Subcutaneous abdominal adipose tissue (tissue), 5 donors: ENCODE measurements at regions not wholly inside any gene's neighbourhood (a gene's known extent, or its start where the extent isn't known, plus 50 kb on each side); places are given as distances from the start of the nearest gene placed in this dataset.
"Not testable (repeated sequence)": the region's sequence is repeated elsewhere in the genome, so short reads cannot be mapped to it uniquely, and the experiment has no call there.

Experiments
- H3K27ac ChIP-seq: one replicate; pipeline ENCODE4 v1.7.0; 2013; ENCODE audit warnings: low read depth, mild to moderate bottlenecking, inconsistent platforms, low read length, moderate library complexity
- H3K27me3 ChIP-seq, 5 donors: one replicate each; pipeline ENCODE4 v1.7.0; 2013; ENCODE audit warnings: low read length in 5 of 5, inconsistent platforms in 1 of 5; ENCODE audit not compliant: control insufficient read depth in 5 of 5, insufficient read depth in 4 of 5
- H3K36me3 ChIP-seq, 5 donors: one replicate each; pipeline ENCODE4 v1.7.0; 2013; ENCODE audit warnings: low read length in 5 of 5; ENCODE audit not compliant: control insufficient read depth in 5 of 5, insufficient read depth in 5 of 5
- H3K4me1 ChIP-seq, 5 donors: one replicate each; pipeline ENCODE4 v1.7.0; 2013; ENCODE audit warnings: low read length in 5 of 5, mild to moderate bottlenecking in 3 of 5, moderate library complexity in 1 of 5; ENCODE audit not compliant: control insufficient read depth in 5 of 5, insufficient read depth in 5 of 5
- H3K4me3 ChIP-seq, 5 donors: one replicate each; pipeline ENCODE4 v1.7.0; 2013; ENCODE audit warnings: low read length in 5 of 5, low read depth in 1 of 5
- H3K9ac ChIP-seq, 5 donors: one replicate each; pipeline ENCODE4 v1.7.0; 2013; ENCODE audit warnings: low read length in 5 of 5, mild to moderate bottlenecking in 4 of 5, moderate library complexity in 3 of 5
- H3K9me3 ChIP-seq, 5 donors: one replicate each; pipeline ENCODE4 v1.7.0; 2013; ENCODE audit warnings: low read length in 5 of 5; ENCODE audit not compliant: control insufficient read depth in 5 of 5
- donor health status: healthy.
- donor health status: healthy.
- donor health status: healthy.
- donor health status: healthy.
- donor health status: healthy.

DNA sequence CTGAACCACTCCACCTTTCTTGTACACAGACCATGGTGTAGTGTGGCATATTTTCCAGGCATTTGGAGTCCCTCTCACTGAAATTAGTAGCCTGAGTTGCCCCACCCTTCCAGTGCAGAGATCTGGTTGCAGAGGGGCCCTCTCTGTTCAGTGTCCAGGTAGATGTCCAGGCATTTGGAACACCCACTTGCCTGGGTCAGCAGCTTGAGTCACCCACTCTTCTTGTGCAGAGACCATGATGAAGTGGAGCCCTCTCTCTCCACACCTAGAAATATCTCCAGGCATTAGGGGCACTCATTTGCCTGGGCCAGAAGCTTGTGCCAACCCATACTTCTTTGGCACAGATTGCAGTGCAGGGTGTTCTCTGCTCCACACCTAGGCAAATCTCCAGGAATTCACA is 2733.3 kb downstream of the PCDH7 start:
- Histone ChIP-seq H3K9ac (no peak overlapping the region), H3K36me3 (no peaks in the 10 kb centered on the region), H3K4me1 (no peaks in the 10 kb centered on the region), H3K27me3 (no peaks in the 10 kb centered on the region), H3K9me3 (peaks cover 0 to 3% (median 0%) of the 10 kb centered on the region in 5 donors), H3K27ac (no peak overlapping the region), H3K4me3 (no peak overlapping the region)

DNA sequence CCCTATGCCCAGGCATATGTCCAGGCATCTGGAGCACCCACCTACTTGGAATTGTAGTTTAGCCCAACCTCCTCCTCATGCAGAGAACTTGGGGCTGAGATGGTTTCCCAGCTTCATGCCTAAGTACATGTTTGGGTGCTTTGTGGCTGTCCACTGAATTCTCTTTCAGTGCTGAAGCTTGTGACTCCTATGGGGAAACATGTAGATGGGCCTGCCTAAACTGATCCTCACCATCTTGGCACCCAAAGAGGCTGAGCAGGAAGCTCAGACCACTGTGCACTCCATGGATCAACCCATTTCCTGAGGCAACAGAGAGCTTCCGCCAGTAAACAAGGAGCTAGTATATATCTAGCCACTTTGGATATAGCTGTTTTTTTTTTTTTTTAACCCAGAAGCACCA is 2733.7 kb downstream of the PCDH7 start:
- Histone ChIP-seq H3K9ac (no peak overlapping the region), H3K27me3 (no peaks in the 10 kb centered on the region), H3K4me1 (no peaks in the 10 kb centered on the region), H3K9me3 (peaks cover 0 to 3% (median 0%) of the 10 kb centered on the region in 5 donors), H3K36me3 (no peaks in the 10 kb centered on the region), H3K4me3 (no peak overlapping the region), H3K27ac (no peak overlapping the region)

DNA sequence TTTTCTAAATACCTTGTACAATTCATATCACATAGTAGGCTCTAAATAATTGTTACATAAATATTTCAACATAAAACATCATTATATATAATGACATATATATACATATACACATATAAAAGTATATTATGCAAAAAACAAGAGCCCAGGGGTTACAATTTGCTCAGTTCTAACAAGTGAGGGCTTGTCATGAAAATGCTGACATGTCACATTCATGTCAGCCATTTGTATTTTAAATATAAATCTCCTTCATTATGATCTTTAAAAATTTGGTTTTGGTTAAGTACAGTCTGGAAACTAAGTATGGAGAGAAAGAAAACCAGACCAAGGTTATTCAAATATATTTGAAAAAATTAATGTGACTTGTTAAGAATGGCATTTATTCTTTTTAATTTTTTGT is 2745.4 kb downstream of the PCDH7 start:
- no peaks in the 10 kb centered on the region for H3K36me3 ChIP-seq
- H3K9me3 ChIP-seq: no peaks in the 10 kb centered on the region
- H3K27ac ChIP-seq: no peak overlapping the region
- H3K9ac ChIP-seq: no peak overlapping the region
- H3K4me3 ChIP-seq: no peak overlapping the region
- no peaks in the 10 kb centered on the region for H3K4me1 ChIP-seq
- H3K27me3 ChIP-seq: no peaks in the 10 kb centered on the region

DNA sequence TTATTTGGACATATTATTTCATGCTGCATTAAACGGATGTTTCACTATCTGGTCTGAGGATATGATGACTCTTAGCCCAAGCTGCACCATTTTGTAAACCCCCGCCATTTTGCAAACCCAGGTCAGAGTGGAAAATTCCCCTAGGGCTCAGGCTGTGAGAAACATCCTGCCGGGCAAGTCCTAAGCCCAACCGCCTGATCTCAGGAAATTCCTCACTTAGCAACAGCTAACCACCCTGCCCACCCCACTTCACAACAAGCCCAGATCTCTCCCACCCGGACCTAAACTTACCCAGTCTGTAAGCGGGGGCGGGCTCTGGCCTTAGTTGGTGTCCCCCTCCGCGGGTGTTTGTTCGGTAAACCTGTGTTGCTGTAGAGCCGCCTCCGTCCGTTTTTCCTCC is 2747.1 kb downstream of the PCDH7 start:
- no peak overlapping the region for H3K9ac ChIP-seq
- no peak overlapping the region for H3K27ac ChIP-seq
- no peaks in the 10 kb centered on the region for H3K27me3 ChIP-seq
- no peak overlapping the region for H3K4me3 ChIP-seq
- H3K9me3 ChIP-seq: peaks cover 0 to 4% (median 3%) of the 10 kb centered on the region in 5 donors
- H3K36me3 ChIP-seq: no peaks in the 10 kb centered on the region
- no peaks in the 10 kb centered on the region for H3K4me1 ChIP-seq

DNA sequence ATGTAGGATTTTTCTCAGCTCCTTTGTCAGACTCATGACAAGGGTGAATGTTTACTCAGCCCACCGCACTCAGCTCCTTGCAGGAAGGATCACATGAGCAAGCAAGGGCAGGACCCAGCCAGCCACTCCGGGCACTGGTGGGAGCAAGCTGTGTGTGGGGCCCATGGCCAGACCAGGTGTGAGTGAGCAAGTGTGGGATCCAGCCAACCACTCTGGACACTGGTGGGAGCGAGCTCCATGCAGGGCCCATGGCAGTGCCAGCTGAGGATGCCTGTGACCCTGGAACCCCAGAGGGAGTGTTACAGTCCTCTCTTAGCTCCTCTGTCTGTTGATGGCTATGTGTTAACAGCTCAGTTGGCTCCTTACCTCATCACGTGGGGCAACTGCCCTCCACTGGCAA is 2750.6 kb downstream of the PCDH7 start:
- Histone ChIP-seq H3K4me1 (no peaks in the 10 kb centered on the region), H3K9me3 (peaks cover 0 to 4% (median 3%) of the 10 kb centered on the region in 5 donors), H3K4me3 (no peak overlapping the region), H3K27me3 (no peaks in the 10 kb centered on the region), H3K27ac (no peak overlapping the region), H3K9ac (no peak overlapping the region), H3K36me3 (no peaks in the 10 kb centered on the region)

DNA sequence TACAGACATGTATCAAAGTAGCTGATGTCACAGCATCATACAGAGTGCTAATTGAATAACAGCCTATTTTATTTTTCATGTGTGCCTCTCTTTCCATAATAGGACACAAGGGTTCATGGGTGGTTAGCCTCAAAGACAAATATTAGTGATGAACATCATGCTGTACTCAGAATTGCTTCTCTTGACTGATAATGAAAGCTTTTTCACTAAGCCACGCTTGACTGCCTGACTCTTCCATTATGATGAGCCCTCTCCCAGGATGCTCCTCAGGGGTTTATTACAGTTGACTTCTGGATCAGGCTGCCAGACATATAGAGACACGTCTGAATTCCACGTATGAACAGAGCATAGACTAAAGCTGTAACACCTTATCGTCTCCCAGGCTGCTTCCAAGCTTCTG is 2757.5 kb downstream of the PCDH7 start:
- no peak overlapping the region for H3K9ac ChIP-seq
- H3K4me1 ChIP-seq: no peaks in the 10 kb centered on the region
- H3K27ac ChIP-seq: no peak overlapping the region
- H3K27me3 ChIP-seq: no peaks in the 10 kb centered on the region
- H3K36me3 ChIP-seq: no peaks in the 10 kb centered on the region
- no peak overlapping the region for H3K4me3 ChIP-seq
- H3K9me3 ChIP-seq: no peaks in the 10 kb centered on the region

DNA sequence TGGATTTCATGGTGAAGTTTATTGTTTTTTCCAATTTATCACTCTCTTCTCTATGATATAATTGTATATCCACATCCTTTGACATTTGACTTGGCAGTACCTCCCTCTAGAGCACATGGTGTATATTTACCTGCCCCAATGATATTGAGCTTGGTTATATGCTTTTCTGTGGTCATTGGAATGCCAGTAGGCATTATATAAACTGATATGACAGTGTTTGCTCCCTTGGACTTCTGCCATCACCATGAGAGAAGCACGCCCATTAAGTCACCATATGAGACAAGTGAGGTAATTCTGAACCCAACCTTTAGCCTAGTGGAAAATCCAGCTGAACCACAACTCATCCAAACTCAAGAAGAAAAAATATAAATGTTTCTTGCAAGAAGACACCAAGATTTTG is 2761.5 kb downstream of the ARAP2 start:
- no peaks in the 10 kb centered on the region for H3K9me3 ChIP-seq
- no peak overlapping the region for H3K27ac ChIP-seq
- H3K4me3 ChIP-seq: no peak overlapping the region
- no peaks in the 10 kb centered on the region for H3K4me1 ChIP-seq
- H3K27me3 ChIP-seq: no peaks in the 10 kb centered on the region
- no peak overlapping the region for H3K9ac ChIP-seq
- no peaks in the 10 kb centered on the region for H3K36me3 ChIP-seq

DNA sequence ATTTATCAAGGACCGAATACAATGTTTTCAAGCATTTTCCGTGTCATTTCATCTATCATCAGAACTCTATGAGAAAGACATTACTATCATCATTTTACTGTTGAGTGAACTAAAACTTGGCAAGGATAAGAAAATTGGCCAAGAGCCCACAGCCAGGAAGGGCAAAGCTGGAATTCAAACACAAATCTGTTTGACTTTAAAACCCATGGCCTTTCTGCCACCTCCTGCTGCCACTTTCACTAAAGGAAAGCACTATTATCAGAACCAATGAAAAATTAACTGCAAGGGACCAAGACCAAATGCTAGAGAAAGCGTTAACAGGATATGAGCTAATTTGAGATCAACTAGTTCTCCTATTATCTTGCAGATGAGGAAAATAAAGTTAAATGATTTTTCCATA is 2759.2 kb downstream of the ARAP2 start:
- no peak overlapping the region for H3K27ac ChIP-seq
- no peak overlapping the region for H3K4me3 ChIP-seq
- no peaks in the 10 kb centered on the region for H3K36me3 ChIP-seq
- H3K27me3 ChIP-seq: no peaks in the 10 kb centered on the region
- H3K9ac ChIP-seq: no peak overlapping the region
- no peaks in the 10 kb centered on the region for H3K9me3 ChIP-seq
- H3K4me1 ChIP-seq: no peaks in the 10 kb centered on the region

DNA sequence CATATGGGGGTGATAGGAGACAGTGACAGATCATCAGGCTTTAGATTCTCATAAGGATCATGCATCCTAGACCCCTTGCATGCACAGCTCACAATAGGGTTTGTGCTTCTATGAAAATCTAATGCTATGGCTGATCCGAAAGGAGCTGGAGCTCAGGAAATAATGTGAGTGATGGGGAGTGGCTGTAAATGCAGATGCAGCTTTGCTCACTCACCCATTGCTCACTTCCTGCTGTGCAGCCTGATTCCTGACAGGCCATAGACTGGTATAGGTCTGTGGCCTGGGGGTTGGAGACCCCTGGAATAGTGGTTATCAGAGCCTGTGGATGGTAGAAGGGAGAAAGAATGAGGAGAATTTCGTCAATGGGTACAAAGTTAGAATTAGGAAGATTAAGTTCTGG is 2751.1 kb downstream of the ARAP2 start:
- H3K27ac ChIP-seq: no peak overlapping the region
- no peak overlapping the region for H3K9ac ChIP-seq
- no peaks in the 10 kb centered on the region for H3K9me3 ChIP-seq
- no peaks in the 10 kb centered on the region for H3K4me1 ChIP-seq
- no peaks in the 10 kb centered on the region for H3K27me3 ChIP-seq
- no peaks in the 10 kb centered on the region for H3K36me3 ChIP-seq
- no peak overlapping the region for H3K4me3 ChIP-seq

DNA sequence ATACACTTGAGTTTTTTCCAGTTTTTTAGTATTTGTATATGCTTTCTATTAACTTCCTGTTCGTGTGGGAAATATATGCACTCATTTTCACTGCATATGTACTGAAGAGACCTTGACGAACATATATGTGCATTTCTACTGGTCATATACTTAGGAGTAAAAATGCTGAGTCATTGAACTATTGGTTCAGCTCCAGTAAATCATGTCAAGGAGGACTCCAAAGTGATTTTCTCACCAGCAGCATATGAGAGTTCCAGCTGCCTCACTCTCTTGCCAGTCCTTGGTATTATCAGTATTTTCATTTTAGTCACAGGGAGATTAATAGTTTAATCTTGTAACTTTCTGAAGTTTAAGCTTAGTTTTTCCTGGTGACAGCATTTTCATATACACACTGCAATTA is 2750.2 kb downstream of the ARAP2 start:
- Histone ChIP-seq H3K9ac (no peak overlapping the region), H3K4me3 (no peak overlapping the region), H3K36me3 (no peaks in the 10 kb centered on the region), H3K27ac (no peak overlapping the region), H3K27me3 (no peaks in the 10 kb centered on the region), H3K4me1 (no peaks in the 10 kb centered on the region), H3K9me3 (no peaks in the 10 kb centered on the region)

DNA sequence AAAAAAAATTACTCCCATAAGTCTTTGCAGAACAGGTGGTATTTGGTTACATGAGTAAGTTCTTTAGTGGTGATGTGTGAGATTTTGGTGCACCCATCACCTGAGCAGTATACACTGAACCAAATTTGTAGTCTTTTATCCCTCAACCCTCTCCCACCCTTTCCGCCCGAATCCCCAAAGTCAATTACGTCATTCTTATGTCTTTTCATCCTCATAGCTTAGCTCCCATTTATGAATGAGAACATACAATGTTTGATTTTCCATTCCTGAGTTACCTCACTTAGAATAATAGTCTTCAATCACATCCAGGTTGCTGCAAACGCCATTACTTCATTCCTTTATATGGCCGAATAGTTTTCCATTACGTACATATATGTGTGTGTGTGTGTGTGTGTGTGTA is 2742.7 kb downstream of the ARAP2 start:
- H3K36me3 ChIP-seq, H3K9me3 ChIP-seq, H3K4me3 ChIP-seq, H3K4me1 ChIP-seq, H3K27ac ChIP-seq, H3K27me3 ChIP-seq, H3K9ac ChIP-seq: not testable (repeated sequence)
